GM21825 (cell line): ENCODE measurements at regions not wholly inside any gene's neighbourhood (a gene's known extent, or its start where the extent isn't known, plus 50 kb on each side); places are given as distances from the start of the nearest gene placed in this dataset.

ENCODE experiments used
- ATAC-seq: cut with Tn5 transposase; IDR thresholded peaks from one replicate; pipeline ENCODE4 v1.9.1; 2021; ENCODE audit warnings: mild to moderate bottlenecking, moderate library complexity; ENCODE audit not compliant: unreplicated experiment

DNA sequence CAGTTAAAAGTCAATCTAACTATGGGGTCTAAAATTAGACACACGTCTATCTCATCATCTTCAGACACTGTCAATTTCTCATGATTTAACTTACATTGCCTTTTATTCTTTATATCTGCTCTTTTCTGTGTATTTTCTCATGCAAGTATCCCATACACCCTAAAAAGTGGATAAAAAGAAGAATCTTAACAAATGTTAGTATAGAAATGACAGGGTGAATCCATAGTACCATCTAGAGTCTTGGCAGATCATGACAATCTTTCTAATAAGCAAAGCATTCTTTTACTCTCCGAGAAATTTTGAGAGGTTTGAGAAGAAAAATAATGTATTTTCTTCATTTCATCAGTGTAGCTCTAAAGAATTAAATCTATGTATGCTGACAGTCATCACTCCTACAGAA is 382.7 kb downstream of the C6orf118 start:
- ATAC-seq = no peak

DNA sequence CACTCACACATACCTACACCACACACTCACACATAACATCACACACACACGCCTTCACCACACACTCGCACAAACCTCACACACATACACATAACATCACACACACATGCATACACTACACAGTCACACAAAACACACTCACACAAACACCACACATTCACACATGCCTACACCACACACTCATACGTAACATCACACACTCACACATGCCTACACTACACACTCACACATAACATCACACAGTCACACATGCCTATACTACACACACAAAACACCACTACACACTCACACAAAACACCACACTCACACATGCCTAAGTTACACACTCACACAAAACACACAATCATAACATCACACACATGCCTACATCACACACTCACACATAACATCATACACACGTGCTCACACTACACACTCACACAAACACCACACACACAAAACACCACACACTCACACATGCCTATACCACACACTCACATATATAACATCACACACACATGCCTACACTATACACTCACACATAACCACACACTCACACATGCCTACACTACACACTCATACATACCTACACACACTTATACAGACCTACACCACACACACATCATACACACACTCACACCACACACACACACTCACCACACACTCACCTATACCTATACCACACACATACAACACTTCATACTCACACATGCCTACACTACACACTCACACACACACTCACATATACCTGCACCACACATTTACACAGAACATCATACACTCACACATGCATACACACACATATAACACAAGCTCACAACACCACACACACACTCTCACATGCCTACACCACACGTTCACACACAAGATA is 383.5 kb downstream of the C6orf118 start:
- ATAC-seq = no peak

DNA sequence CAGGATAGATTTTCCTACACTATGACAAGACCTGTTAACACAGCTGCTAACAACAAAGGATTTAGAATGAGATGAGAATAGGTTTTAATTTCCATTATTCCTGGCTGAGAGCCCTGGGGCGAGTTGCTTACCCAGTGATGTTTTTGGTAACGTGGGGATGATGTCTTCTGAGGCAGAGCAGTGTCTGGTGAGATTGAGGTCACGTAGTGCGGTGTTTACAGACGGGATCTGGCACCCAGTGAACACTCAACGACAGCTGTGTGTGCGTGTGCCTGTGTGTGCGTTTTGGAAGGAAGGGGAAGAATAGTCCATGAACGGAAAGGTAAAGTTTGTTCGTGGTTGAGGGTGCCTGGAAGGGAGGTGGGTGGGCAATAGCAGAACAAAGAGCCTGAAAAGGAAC is 384.7 kb downstream of the C6orf118 start:
- ATAC-seq = no peak

DNA sequence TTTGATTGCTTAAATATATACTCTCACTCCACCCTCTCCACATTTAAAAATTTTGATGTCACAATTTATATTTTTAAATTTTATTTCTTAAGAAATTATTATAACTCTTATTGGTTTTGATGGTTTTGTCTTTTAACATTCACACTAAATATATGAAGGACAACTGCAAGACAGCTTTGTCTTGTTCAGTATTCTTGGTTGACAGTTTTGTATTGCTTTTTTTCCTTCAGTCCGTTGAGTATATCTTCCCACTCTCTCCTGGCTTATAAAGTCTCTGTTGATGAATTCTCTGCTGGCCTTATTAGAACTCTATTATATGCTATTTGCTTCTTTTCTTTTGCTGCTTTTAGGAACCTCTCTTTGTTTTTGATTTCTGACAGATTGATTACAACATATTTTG is 392.2 kb downstream of the C6orf118 start:
- ATAC-seq = no peak

DNA sequence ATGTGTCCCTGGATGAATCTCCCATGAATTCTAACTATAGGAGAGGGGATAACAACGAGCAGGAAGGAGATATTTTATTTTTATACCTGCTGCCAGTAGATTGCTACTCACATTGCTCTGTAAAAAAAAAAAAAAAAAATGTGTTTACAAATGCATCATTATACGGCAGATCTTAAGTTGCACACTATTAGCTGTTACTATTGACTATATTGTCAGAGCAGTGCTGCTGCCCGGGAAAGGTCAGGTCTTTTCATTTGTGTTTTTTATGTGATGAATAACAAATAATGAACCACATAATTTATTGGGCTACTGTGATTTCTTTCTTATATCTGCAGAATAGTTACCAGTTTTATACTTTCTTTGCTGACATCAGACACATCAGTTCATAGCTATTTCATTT is 393.3 kb downstream of the C6orf118 start:
- no peak for ATAC-seq

DNA sequence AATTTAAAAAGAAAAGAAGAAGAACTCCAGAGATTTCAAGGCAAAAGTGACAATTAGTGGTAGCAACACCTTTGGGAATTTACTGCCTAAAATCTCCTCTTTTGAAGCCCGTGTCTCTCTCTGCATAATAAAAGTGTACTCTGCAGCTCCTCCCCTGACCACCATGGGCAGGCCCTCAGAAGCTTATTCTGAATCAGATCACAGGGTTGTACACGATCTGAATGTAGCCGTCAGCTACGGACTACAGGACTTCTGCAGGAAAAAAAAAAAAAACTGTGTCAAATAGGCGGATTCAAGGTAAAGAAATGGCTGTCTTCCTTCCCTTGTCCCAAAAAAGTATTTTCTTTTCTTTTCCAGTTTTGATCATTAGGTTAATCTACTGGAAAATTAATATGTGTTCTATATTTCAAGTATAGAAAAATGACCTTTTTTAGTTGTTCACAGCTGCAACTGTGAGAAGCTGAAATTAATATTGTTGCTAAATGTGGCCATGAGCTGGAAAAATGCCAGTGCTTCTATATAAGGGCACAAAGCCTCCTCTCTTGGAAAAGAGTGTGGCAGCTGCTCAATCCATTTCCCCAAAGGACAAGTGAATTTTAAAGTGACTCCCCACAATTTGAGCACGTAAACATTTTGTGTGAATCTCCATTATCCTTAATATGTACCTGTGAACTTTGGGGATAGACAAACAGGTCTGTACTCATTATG is 397.4 kb downstream of the C6orf118 start:
- no peak for ATAC-seq

DNA sequence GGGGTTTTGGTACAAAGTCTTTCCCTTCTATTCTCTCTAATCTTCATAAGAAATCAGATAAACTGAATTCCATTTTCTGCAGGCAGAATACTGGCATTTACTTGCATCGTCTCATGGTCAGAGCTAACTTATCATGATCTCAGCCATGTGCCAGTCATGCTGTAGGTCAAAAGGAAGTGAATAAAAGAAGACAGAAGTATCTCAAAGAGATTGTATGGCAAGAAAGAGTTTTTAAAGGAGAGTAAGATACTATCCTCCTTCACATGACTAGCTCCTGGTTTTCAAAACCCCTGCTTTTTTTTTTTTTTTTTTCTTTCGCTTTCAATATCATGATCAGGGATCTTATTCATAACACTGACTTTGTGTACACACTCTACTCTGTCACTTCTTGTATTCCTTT is 398.3 kb downstream of the C6orf118 start:
- ATAC-seq = no peak

DNA sequence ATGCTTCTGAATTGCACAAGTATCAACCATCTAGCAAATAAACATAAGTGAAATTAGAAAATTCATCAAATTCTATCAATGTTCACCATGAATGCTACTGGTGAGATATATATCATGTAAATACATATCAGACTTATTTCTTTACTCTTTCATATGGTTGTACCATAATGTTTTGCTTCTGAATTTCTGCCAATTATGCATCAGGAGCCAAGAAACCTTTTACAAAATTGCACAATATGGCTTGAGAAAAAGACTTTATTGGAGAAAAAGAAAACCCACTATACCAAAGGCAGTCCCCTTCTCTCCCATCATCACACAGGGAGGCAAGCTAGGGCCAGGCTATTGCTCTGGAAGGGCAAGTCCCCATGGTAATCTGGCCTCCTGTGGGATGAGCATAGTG is 402.6 kb downstream of the C6orf118 start:
- ATAC-seq = no peak

DNA sequence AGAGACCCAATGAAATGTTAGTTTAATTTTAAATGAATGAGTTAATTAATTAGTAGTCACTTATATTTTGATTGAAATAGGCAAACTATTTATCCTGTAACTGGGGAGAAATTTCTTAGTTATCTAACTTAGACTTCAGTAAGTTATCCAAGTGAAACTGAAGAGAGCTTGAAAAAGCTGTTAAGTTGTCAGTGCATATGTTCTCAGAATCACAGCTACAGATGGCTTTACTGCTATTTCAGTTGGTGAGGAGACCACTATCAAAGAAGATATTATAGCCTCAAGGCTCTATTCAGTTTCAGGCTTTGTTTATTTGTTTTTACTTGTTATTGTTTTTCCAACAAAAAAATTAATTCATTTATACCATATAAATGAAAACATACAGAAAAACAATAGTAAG is 404.1 kb downstream of the C6orf118 start:
- ATAC-seq = no peak

DNA sequence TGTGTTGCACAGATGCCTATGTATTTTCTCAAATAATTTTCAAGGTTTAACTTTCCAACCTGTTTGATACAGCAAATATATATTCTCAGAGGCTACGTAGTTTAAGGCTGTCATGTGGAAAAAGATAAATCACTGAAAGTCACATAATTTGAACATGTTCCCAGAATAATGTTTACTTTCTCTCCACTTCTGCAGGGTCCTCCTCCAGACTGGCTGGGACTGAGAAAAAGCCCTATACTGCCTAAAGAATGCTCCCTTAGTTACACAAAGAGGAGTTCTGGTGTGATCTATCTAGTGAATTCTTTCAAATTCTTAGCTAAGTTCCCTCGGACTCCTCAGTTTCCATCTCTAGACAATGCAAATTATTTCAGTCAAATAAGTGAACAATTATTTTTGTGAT is 411.0 kb downstream of the C6orf118 start:
- ATAC-seq = no peak

DNA sequence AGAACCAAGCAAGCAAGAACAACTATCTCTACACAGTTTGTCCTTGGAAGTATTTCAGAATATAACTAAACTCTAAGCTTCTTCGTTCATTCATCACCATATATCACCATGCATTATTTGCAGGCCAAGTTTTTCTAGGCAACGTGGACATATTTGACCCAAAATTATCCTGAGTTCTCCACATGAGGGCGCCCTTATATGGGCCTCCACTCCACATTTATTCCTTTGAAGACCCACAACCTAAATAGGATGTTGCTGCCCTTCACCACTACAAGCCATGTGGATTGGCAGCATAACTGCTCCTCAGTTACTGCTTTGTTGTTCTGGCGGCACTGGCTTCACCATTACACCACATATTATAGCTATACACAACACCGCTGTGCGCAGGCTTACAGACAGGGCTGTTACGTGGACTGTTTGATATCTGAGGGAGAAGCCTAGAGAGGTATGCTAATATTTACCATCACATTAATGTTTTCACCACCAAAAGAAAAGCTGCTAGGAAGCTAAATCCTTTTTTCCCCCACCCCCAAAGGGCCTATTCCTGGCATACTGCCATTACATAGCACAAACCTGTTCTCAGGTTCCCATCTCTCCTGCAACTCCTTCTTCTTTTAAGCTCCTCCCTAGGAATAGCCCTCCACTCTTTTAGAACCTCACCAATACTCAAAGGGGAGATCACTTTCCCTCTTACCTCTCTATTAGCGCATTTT is 411.7 kb downstream of the C6orf118 start:
- ATAC-seq = no peak

DNA sequence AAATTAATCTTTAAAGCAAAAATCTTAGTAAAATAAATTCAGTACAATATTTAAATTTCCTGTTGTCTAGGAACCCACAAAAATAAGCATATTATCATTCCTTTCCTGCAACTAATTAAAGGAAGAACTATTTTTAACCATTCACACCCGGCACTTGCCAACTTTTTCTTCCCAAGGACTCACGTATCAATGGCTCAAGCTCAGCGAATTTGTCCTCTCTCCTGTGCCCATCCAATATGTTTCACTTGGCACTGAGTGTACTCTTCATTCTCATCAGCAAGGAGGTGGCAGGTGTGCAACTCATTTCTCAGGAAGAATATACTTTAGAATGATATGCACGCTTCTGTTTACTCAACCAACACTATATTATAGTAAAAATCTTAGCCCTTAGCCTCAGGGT is 419.4 kb downstream of the C6orf118 start:
- no peak for ATAC-seq

DNA sequence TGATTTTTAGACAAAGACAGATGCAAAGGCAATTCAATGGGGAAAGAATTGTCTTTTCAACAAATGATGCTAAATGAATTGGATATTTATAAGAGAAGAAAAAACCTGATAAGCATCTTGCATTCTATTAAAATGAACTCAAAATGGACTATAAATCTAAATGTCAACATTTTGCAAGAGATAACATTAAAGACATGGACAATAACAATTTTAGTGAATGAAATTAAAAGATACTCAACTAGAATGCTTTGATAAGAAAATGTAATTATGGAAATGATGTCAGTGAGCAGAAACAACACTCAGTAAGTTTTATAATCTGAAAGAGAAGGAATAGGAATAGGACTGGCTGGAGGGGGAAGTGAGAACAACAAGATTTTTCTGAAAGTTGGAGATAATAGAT is 421.7 kb downstream of the C6orf118 start:
- no peak for ATAC-seq

DNA sequence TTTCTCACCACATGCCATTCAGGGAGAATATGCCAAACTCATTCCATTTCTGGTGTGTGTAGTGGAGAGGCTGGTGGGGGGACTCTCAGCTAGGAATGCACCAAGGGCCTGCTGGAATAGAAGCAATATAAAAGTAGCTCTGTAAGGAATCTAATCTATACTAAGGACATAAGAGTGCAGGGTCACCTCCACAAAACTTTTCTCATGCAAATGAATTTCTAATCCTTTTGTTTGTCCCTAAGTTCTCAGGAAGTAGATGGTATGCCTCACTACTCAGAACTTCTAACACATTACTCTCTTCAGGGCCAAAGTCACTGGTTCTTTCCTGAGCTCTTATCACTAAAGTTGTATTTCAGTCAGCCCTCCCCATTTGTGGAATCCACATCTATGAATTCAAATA is 427.2 kb downstream of the C6orf118 start:
- no peak for ATAC-seq

DNA sequence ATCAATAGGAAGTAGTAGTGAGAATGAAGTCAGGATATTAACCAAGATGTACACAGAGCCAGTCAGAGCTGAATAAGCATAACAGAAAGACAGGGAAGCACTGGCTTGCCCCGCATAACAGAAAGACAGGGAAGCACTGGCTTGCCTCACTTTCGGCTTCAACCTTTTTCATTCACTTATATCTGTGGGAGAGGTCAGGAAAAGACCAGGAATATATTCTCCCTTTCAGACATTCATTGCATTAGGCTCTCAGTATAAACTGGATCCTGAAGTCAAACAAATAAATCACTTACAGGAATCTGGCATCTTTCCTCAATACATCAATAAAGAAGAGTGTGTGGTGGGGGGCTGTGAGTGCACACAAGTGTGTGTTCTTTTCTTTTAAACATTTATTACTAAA is 437.6 kb downstream of the C6orf118 start:
- ATAC-seq = no peak

DNA sequence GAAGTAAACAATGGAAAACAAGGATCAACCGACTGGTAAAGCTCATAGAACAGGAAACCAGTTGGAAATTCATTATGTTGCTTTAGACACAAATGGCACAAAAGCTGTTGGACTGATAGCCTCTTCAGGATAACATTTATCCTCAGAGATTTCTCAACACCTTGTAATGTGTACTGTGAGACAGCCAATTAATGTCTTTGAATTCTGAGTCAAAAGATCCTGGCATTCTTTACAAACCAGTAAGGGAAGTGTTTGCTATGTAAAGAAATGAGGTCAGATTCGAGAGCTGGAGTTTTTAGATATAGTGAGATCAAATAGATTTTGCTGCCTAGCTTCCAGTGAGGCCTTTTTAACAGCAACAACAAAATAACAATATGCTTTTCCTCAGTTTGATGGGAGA is 439.2 kb downstream of the C6orf118 start:
- no peak for ATAC-seq

DNA sequence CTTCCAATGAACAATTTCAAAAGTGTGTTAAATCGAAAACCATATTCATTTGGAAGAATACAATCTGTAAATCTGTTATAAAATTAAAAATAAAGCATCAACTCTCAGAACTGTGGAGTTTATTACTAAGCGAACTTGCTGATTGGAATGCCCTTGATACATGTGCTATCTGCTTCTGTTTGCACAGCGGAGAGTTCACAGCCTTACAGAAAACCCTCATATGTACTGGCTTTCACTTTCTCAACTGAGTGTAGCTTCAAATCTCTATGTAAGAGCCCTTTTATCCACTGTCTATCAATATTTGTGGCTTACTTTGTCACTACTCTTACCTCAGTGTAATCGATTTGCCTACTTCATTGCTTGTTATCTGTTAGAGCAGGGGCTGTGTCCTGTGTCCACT is 447.4 kb downstream of the C6orf118 start:
- no peak for ATAC-seq

DNA sequence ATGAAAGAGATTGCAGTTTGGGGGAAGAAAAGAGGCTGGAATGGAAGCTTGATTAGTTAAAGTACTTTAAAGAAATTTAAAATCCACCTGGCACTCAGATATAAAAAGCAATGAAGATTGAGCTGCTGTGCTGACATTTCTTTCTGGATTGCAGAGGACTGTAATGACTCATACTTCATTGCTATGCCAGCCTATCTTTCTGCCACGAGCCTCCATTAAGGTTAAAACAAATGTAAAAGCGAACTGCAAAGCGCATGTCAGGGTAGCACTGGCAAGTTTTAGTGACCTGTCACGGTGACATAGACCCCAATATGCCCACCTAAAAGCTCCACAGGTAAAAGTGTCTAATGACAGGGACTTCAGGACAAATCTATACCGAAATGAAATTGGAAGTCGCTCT is 449.6 kb downstream of the C6orf118 start:
- no peak for ATAC-seq

DNA sequence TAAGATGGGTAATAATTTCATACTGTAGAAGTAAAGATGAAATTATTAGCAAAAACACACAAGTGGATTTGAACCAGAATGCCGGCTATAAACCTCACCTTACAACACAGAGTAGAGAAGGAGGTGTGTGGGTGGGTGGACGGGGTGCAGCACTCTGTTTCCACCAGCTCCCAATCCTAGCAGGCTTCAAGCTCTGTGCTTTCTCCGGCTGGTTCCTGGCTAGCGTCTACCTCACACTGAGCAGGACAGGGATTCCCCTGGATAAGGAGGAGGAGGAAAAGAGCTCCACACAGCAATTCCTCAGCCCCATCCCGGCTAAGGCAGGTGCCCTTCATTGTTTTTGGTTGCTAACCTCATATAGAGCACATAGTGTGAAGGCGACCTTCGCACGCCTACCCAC is 453.3 kb downstream of the C6orf118 start:
- no peak for ATAC-seq

DNA sequence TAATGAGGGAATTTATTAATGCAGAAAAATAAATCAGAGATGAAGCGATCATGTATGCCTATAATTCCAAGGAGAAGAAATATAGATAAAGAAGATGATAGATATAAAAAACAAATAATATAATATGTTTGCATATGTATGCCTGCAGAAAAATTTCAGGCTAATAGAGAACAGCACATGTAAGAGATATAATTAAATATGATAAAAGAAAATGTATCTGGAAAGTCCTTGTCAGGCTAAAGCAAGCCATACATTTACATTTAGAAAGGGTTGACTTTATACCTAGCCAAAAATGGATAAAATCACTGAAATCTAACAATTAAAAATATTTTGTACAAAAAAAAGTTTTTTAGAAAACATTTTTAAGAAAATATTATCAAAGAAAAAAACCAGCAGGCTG is 454.1 kb downstream of the C6orf118 start:
- no peak for ATAC-seq

DNA sequence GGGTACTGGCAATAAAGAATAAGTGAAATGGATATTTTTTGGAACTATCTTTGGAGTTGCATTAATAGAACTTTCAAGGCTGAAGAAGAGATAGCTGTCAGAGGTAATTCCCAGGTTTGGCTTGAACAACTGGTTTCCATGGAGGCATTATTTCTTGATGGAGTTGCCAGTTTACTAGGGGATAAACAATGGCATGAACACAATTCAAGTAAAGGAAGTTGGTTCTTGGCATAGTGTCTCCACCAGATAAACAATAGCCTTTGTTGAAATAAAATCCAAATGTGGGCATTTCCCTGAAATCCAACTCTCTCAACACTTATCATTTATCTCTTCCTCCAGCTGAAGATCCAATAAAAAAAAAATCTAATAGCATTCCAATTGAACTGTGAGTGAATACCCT is 454.9 kb downstream of the C6orf118 start:
- no peak for ATAC-seq

DNA sequence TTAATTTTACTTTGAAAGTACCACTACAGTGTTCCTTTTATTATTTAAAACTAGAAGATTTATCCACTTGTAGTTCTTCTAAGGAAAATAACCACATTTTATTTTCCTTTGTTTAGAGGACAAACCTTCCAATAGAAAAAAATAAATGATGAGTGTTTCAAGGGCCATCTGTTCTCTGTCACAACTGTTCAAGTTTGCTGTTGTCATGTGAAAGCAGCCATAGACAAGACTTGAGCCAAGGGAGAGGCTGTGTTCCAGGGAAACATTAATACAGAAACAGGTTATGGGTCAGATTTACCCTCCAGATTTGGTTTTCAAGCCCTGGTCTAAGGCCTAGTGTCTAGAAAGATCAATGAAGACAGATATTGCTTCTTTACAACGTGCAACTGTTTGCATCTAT is 463.6 kb downstream of the C6orf118 start:
- ATAC-seq = no peak
